Right lobe of liver (tissue), 6 donors: ENCODE measurements at regions not wholly inside any gene's neighbourhood (a gene's known extent, or its start where the extent isn't known, plus 50 kb on each side); places are given as distances from the start of the nearest gene placed in this dataset.

Experiments
- ATAC-seq, 4 donors: fragments of 200-7000 bp; cut with Tn5 transposase; one replicate each; pipeline ENCODE4 v1.9.1; 2020; ENCODE audit warnings: mild to moderate bottlenecking in 4 of 4, moderate library complexity in 4 of 4
- DNase-seq, 3 donors: peaks; one replicate each; pipeline ENCODE4 v3.0.0-alpha.2; 2020
- H3K27ac ChIP-seq, 3 donors: fragments of 200-600 bp; one replicate each; pipeline ENCODE4 v1.8.0; 2022
- H3K27me3 ChIP-seq, 2 donors: fragments of 200-600 bp; one replicate each; pipeline ENCODE4 v1.8.0; 2022
- H3K36me3 ChIP-seq, 4 donors: fragments of 200-600 bp; sonication (generic) in 1 of 4; one replicate each; pipeline versions ENCODE4 v1.5.1 to v1.8.0; 2017 to 2022; ENCODE audit warnings: control low read depth in 1 of 4
- H3K4me1 ChIP-seq, 4 donors: fragments of 200-600 bp; sonication (generic) in 1 of 4; one replicate each; pipeline versions ENCODE4 v1.5.1 to v1.8.0; 2017 to 2022; ENCODE audit warnings: control low read depth in 1 of 4
- H3K4me3 ChIP-seq, 3 donors: fragments of 200-600 bp; one replicate each; pipeline ENCODE4 v1.8.0; 2022
- H3K9me3 ChIP-seq, 4 donors: fragments of 200-600 bp; sonication (generic) in 1 of 4; one replicate each; pipeline versions ENCODE4 v1.5.1 to v1.8.0; 2017 to 2022; ENCODE audit warnings: control low read depth in 1 of 4
- POLR2A ChIP-seq: fragments of 450-650 bp; IDR thresholded peaks from one replicate; pipeline ENCODE4 v1.6.1; 2017; ENCODE audit warnings: antibody characterized with exemption, mild to moderate bottlenecking
- WGBS: methylation state at CpG from one replicate; pipeline ENCODE4 v1.1.6; 2018; ENCODE audit warnings: low coverage, low lambda C conversion rate; ENCODE audit not compliant: insufficient coverage; ENCODE audit errors: missing lambda C conversion rate; 5-methylcytosine and 5-hydroxymethylcytosine counted together
- intact Hi-C, 2 donors: fragments of 100-400 bp; cut with DNase I; formaldehyde crosslinking; loops; one replicate each; pipeline versions ENCODE4 v1.11.2 to v1.14.1; 2022
- TF ChIP-seq, protein P1 (sequence below), 4 donors: fragments of 200-600 bp in 3 of 4; fragments of 450-650 bp in 1 of 4; IDR thresholded peaks; one replicate each; pipeline versions ENCODE4 v1.5.1 to v1.8.0; 2016 to 2022; ENCODE audit warnings: antibody characterized with exemption in 4 of 4, mild to moderate bottlenecking in 2 of 4
- donor health status: DM: no; HTN: yes; CAD: no.
- donor health status: DM: no; HTN: no; CAD: no.
- donor health status: DM: no; HTN: no; CAD: no.
- donor health status: DM: no; HTN: yes; CAD: no.
- donor health status: DM: no; HTN: yes; CAD: no.

DNA sequence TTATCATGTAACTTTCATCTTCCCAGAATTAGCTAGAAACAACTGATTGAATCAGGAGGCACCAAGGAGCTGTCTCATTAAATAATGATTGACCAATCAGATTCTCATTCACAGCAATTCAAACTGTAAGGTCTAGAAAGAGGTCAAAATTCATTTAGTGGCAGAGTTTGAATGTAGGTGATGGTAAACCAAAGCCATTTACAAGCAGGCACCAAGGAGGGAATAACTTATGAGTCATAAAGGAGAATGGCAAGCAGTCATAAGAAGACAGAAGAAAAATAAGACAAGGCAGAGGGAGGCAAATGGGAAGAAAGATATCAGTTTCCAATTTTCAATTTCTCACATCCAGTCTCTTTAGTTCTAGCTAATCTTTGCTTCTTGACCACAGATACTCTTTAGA, 52.9 kb upstream of the DEFB112 start:
- no peaks in the 10 kb centered on the region for H3K9me3 ChIP-seq
- ATAC-seq: no peak
- H3K27me3 ChIP-seq: no peaks in the 10 kb centered on the region
- no peaks in the 10 kb centered on the region for H3K36me3 ChIP-seq
- TF ChIP-seq, protein P1, sequence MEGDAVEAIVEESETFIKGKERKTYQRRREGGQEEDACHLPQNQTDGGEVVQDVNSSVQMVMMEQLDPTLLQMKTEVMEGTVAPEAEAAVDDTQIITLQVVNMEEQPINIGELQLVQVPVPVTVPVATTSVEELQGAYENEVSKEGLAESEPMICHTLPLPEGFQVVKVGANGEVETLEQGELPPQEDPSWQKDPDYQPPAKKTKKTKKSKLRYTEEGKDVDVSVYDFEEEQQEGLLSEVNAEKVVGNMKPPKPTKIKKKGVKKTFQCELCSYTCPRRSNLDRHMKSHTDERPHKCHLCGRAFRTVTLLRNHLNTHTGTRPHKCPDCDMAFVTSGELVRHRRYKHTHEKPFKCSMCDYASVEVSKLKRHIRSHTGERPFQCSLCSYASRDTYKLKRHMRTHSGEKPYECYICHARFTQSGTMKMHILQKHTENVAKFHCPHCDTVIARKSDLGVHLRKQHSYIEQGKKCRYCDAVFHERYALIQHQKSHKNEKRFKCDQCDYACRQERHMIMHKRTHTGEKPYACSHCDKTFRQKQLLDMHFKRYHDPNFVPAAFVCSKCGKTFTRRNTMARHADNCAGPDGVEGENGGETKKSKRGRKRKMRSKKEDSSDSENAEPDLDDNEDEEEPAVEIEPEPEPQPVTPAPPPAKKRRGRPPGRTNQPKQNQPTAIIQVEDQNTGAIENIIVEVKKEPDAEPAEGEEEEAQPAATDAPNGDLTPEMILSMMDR (IDR thresholded peaks at IDR 0.05): no peak
- no peak for TF ChIP-seq POLR2A
- no peaks in the 10 kb centered on the region for H3K4me1 ChIP-seq
- H3K27ac ChIP-seq: no peak overlapping the region
- DNase-seq: no peak
- H3K4me3 ChIP-seq: no peak overlapping the region
- intact Hi-C loops: no loop called here

DNA sequence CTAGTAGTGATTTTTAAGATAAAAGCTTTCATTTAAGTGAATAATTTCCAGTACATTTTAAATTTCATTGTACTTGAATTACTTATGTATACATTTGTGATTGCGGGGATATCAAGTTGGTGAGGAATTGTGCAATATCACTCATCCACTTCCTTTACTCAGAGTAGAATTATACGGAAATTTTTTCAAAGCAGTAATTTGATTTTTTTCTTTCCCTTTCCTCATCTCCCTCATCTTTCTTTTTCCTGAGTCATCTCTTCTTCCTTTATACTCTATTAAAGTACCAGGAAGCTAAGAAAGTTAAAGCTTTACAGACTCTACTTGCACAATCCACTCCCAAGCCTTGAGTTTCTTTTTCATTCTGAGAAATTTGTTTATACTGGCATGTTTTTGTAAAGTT, 60.9 kb upstream of the DEFB112 start:
- H3K27me3 ChIP-seq: no peaks in the 10 kb centered on the region
- no peak for DNase-seq
- ATAC-seq: no peak
- H3K4me3 ChIP-seq: no peak overlapping the region
- 75% methylated on average over 2 of the region's 2 CpGs for WGBS
- TF ChIP-seq POLR2A: no peak
- TF ChIP-seq, protein P1 (IDR thresholded peaks at IDR 0.05): no peak
- H3K27ac ChIP-seq: no peak overlapping the region
- intact Hi-C loops: no loop called here
- H3K36me3 ChIP-seq: no peaks in the 10 kb centered on the region
- H3K9me3 ChIP-seq: no peaks in the 10 kb centered on the region
- no peaks in the 10 kb centered on the region for H3K4me1 ChIP-seq

DNA sequence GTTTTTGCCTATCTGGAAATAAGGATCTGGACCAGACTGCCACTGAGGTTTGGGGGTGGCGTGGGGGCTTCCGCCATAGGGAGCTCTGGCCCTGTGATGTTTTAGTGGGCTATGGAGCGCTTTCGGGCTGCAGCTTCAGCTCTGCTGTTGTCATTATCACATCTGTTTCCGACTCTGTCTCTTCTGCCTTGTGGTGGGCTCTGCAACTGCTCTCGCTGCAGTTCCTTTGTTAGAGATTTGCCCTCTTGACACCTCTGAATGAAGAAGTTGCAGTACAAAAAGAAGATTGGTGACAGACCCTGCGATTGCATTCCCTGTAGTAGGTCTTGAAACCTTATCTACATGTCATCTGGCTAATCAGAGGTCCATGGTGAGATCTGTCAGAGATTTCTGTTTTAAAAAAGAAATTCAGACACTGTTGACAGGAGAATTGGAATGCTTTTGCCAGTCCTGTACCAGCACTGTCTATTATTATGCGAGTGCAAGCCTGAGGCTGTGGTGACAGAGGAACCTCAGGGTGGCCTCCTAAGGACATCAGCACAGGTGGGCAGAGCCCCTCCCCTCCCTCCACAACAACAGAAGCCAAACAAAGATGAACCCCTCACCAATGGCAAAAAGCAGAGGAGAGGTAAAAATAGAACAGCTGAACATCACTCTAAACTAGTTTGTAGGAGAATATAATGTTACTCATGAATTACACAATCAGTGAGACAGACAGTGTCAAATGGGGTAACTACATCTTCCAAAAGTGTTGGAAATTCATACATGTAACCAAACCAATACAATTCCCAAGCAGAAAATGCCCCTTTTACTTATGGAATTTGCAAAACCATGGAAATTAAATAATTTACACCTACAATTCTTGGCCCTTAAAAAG, 63.5 kb upstream of the DEFB112 start:
- Histone ChIP-seq H3K27me3 (no peaks in the 10 kb centered on the region), H3K9me3 (no peaks in the 10 kb centered on the region), H3K4me3 (no peak overlapping the region), H3K4me1 (no peaks in the 10 kb centered on the region), H3K36me3 (no peaks in the 10 kb centered on the region), H3K27ac (no peak overlapping the region)
- no peak for DNase-seq
- no peak for ATAC-seq
- WGBS: 70% methylated on average over 7 of the region's 8 CpGs
- intact Hi-C loops: no loop called here
- TF ChIP-seq POLR2A: no peak
- TF ChIP-seq, protein P1 (IDR thresholded peaks at IDR 0.05): no peak

DNA sequence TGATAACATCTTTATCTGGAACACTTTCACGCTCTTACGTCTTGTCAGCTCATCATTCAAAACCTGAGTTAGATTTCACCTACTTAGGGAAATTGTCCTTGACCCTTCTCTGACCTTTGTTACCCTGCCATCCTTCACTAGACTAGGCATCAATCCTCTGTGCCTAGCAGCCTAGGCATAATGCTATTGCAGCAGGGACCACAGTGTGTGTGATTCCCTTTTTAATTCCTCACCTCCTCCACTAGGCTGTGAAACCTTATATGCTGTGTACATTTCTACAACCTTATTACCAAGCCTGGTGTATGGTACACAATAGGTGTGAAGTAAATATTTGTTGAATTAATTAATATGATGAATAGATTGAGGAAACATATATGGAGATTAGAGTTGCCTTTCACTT, 66.7 kb upstream of the DEFB112 start:
- H3K27me3 ChIP-seq: no peaks in the 10 kb centered on the region
- 71% methylated on average over 2 of the region's 2 CpGs for WGBS
- H3K27ac ChIP-seq: no peak overlapping the region
- H3K4me1 ChIP-seq: no peaks in the 10 kb centered on the region
- ATAC-seq: no peak
- H3K36me3 ChIP-seq: no peaks in the 10 kb centered on the region
- no peak for TF ChIP-seq POLR2A
- no peak overlapping the region for H3K4me3 ChIP-seq
- intact Hi-C loops: no loop called here
- DNase-seq: no peak
- H3K9me3 ChIP-seq: no peaks in the 10 kb centered on the region

DNA sequence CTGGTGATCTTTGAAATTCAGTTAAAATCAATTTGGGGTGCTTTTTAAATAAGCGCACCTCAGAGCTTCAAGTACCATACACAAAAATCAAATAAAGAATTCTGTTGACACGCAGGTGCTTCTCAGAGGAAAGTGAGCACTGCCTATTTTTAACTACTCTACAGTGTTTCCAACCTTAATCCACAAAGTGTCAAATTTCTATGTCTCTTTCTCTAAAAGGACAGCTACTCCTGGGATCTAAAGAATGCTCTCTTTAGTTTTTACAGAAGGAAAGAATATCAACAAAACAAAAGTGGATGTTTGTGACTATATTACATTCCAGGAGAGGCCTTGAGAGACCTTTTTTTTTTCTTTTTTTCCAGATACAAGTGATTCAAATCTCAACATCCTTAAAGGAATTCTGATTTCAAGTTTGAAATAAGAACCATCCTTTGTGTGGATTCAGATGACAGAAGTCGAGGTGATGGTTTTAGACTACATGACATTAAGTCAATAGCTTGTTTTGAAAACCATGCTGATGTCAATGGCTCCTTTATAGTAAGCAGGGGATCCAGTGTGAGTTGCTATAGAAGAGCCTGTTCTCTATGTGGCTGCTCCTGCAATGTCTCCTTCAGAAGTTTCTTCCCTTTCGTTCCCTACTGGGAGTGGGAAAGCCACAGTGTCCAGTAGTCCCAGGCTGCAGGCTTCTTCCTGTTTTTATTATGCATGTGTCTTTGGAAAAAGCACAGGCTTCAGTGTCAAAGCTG, 67.2 kb upstream of the DEFB112 start:
- Histone ChIP-seq H3K27ac (no peak overlapping the region), H3K4me1 (no peaks in the 10 kb centered on the region), H3K27me3 (no peaks in the 10 kb centered on the region), H3K9me3 (no peaks in the 10 kb centered on the region), H3K36me3 (no peaks in the 10 kb centered on the region), H3K4me3 (no peak overlapping the region)
- DNase-seq (no peak), ATAC-seq (no peak)
- TF ChIP-seq, protein P1 (IDR thresholded peaks at IDR 0.05): no peak
- no peak for TF ChIP-seq POLR2A
- intact Hi-C loops: no loop called here
- 59% methylated on average over 4 of the region's 4 CpGs for WGBS
